Activated CD4-positive, alpha-beta T cell treated with anti-CD3 and anti-CD28 coated beads for 36 hours (primary cell): ENCODE measurements at regions not wholly inside any gene's neighbourhood (a gene's known extent, or its start where the extent isn't known, plus 50 kb on each side); places are given as distances from the start of the nearest gene placed in this dataset.

Source experiments
- ATAC-seq: fragments of 200-7000 bp; cut with Tn5 transposase; one replicate; pipeline ENCODE4 v1.10.0; 2021; ENCODE audit warnings: mild to moderate bottlenecking, moderate library complexity
- CTCF ChIA-PET: fragments of 350-600 bp; sonication (Branson Sonifier 250); formaldehyde crosslinking; loops from one replicate; lab custom pipeline; 2021; ENCODE audit warnings: antibody characterized with exemption; lab: Charles Lee
- POLR2A ChIA-PET: fragments of 350-600 bp; sonication (Branson Sonifier 250); formaldehyde crosslinking; loops from one replicate; lab custom pipeline; 2021; ENCODE audit warnings: antibody characterized with exemption, inconsistent platforms; lab: Charles Lee
- DNase-seq: peaks from one replicate; pipeline ENCODE4 v3.0.0-alpha.2; 2020
- H3K27ac Mint-ChIP-seq: one replicate; pipeline ENCODE4 v1.8.0; 2021; ENCODE audit warnings: mixed read lengths
- H3K27me3 Mint-ChIP-seq: one replicate; pipeline ENCODE4 v1.8.0; 2021; ENCODE audit warnings: mixed read lengths
- H3K36me3 Mint-ChIP-seq: one replicate; pipeline ENCODE4 v1.8.0; 2021; ENCODE audit warnings: low read depth, mixed read lengths
- H3K4me1 Mint-ChIP-seq: one replicate; pipeline ENCODE4 v1.8.0; 2021; ENCODE audit warnings: mixed read lengths
- H3K4me3 Mint-ChIP-seq: one replicate; pipeline ENCODE4 v1.8.0; 2021; ENCODE audit warnings: mild to moderate bottlenecking, moderate library complexity, mixed read lengths
- H3K9me3 Mint-ChIP-seq: one replicate; pipeline ENCODE4 v1.8.0; 2021; ENCODE audit warnings: low read depth, mixed read lengths
- intact Hi-C, 2 experiments: fragments of 100-400 bp; cut with DNase I in 1 of 2; cut with micrococcal nuclease in 1 of 2; formaldehyde crosslinking; loops; one replicate each; pipeline versions ENCODE4 v1.14.2 to v1.15.1; 2022 to 2024; cut with DNase I, micrococcal nuclease

GRCh38 chr3:5732081-5732480 is 544.6 kb downstream of the EDEM1 start:
- H3K4me3 Mint-ChIP-seq: no peak overlapping the region
- H3K9me3 Mint-ChIP-seq: no peaks in the 10 kb centered on the region
- H3K27ac Mint-ChIP-seq: no peak overlapping the region
- no peaks in the 10 kb centered on the region for H3K4me1 Mint-ChIP-seq
- DNase-seq (no peak), ATAC-seq (no peak)
- CTCF ChIA-PET: no interaction called here
- no peaks in the 10 kb centered on the region for H3K36me3 Mint-ChIP-seq
- POLR2A ChIA-PET: no interaction called here
- H3K27me3 Mint-ChIP-seq: no peaks in the 10 kb centered on the region
- intact Hi-C loops: loop anchor here (10.0 kb wide), 2 partner anchors 307 to 497 kb away; no protein-coding TSS in a partner anchor

- CTCF ChIA-PET: no interaction called here
- DNase-seq: no peak
- intact Hi-C loops: loop anchor here (10.0 kb wide), 2 partner anchors 309 to 499 kb away; no protein-coding TSS in a partner anchor
- Mint-ChIP-seq H3K4me1 (no peaks in the 10 kb centered on the region), H3K36me3 (no peaks in the 10 kb centered on the region), H3K27ac (no peak overlapping the region), H3K4me3 (no peak overlapping the region), H3K9me3 (no peaks in the 10 kb centered on the region), H3K27me3 (no peaks in the 10 kb centered on the region)
- no peak for ATAC-seq
- POLR2A ChIA-PET: no interaction called here
Measured at GRCh38 chr3:5733995-5734394, 546.5 kb downstream of the EDEM1 start.

GRCh38 chr3:5735896-5736295 is 548.4 kb downstream of the EDEM1 start:
- POLR2A ChIA-PET: no interaction called here

GRCh38 chr3:5739299-5739935 is 551.9 kb downstream of the EDEM1 start:
- Mint-ChIP-seq H3K27ac (no peak overlapping the region), H3K27me3 (no peaks in the 10 kb centered on the region), H3K4me1 (no peaks in the 10 kb centered on the region), H3K4me3 (no peak overlapping the region), H3K9me3 (no peaks in the 10 kb centered on the region), H3K36me3 (no peaks in the 10 kb centered on the region)
- intact Hi-C loops: loop anchor here (10.0 kb wide), 2 partner anchors 315 to 505 kb away; no protein-coding TSS in a partner anchor
- ATAC-seq: no peak
- CTCF ChIA-PET: no interaction called here
- DNase-seq: no peak
- POLR2A ChIA-PET: no interaction called here

More at GRCh38 chr3:5735896-5736295, 548.4 kb downstream of the EDEM1 start:
- DNase-seq (no peak), ATAC-seq (no peak)
- no peak overlapping the region for H3K4me3 Mint-ChIP-seq
- CTCF ChIA-PET: no interaction called here
- no peaks in the 10 kb centered on the region for H3K9me3 Mint-ChIP-seq
- no peaks in the 10 kb centered on the region for H3K4me1 Mint-ChIP-seq
- intact Hi-C loops: loop anchor here (10.0 kb wide), 2 partner anchors 311 to 501 kb away; no protein-coding TSS in a partner anchor
- no peak overlapping the region for H3K27ac Mint-ChIP-seq
- no peaks in the 10 kb centered on the region for H3K27me3 Mint-ChIP-seq
- no peaks in the 10 kb centered on the region for H3K36me3 Mint-ChIP-seq

- CTCF ChIA-PET: no interaction called here
- Mint-ChIP-seq H3K4me1 (no peaks in the 10 kb centered on the region), H3K4me3 (no peak overlapping the region), H3K27me3 (no peaks in the 10 kb centered on the region), H3K36me3 (no peaks in the 10 kb centered on the region), H3K9me3 (no peaks in the 10 kb centered on the region), H3K27ac (no peak overlapping the region)
- DNase-seq (no peak), ATAC-seq (no peak)
- POLR2A ChIA-PET: no interaction called here
- intact Hi-C loops: loop anchor here (10.0 kb wide), 2 partner anchors 315 to 505 kb away; no protein-coding TSS in a partner anchor
Measured at GRCh38 chr3:5739949-5740348, 552.4 kb downstream of the EDEM1 start.

GRCh38 chr3:5741017-5741416 is 553.5 kb downstream of the EDEM1 start:
- Mint-ChIP-seq H3K36me3 (no peaks in the 10 kb centered on the region), H3K27ac (no peak overlapping the region), H3K4me1 (no peaks in the 10 kb centered on the region), H3K4me3 (no peak overlapping the region), H3K9me3 (no peaks in the 10 kb centered on the region), H3K27me3 (no peaks in the 10 kb centered on the region)
- DNase-seq (no peak), ATAC-seq (no peak)
- CTCF ChIA-PET: no interaction called here
- POLR2A ChIA-PET: no interaction called here
- intact Hi-C loops: no loop called here

- intact Hi-C loops: no loop called here
- no peaks in the 10 kb centered on the region for H3K36me3 Mint-ChIP-seq
- H3K4me1 Mint-ChIP-seq: no peaks in the 10 kb centered on the region
- CTCF ChIA-PET: no interaction called here
- DNase-seq (no peak), ATAC-seq (no peak)
- H3K4me3 Mint-ChIP-seq: no peak overlapping the region
- POLR2A ChIA-PET: no interaction called here
- no peaks in the 10 kb centered on the region for H3K9me3 Mint-ChIP-seq
- no peak overlapping the region for H3K27ac Mint-ChIP-seq
- H3K27me3 Mint-ChIP-seq: peaks cover 4% of the 10 kb centered on the region
Measured at GRCh38 chr3:5750091-5750490, 562.6 kb downstream of the EDEM1 start.

- Mint-ChIP-seq H3K36me3 (no peaks in the 10 kb centered on the region), H3K27ac (no peak overlapping the region), H3K27me3 (peaks cover 4% of the 10 kb centered on the region), H3K4me3 (no peak overlapping the region), H3K4me1 (no peaks in the 10 kb centered on the region), H3K9me3 (no peaks in the 10 kb centered on the region)
- ATAC-seq (no peak), DNase-seq (no peak)
- ChIA-PET CTCF (no interaction called here), POLR2A (no interaction called here)
- intact Hi-C loops: no loop called here
Measured at GRCh38 chr3:5750874-5751640, 563.5 kb downstream of the EDEM1 start.

- ChIA-PET POLR2A (no interaction called here), CTCF (no interaction called here)
- intact Hi-C loops: no loop called here
- Mint-ChIP-seq H3K4me1 (no peaks in the 10 kb centered on the region), H3K4me3 (no peak overlapping the region), H3K36me3 (no peaks in the 10 kb centered on the region), H3K27ac (no peak overlapping the region), H3K27me3 (peaks cover 4% of the 10 kb centered on the region), H3K9me3 (no peaks in the 10 kb centered on the region)
- no peak for ATAC-seq
- no peak for DNase-seq
Measured at GRCh38 chr3:5754602-5755001, 567.1 kb downstream of the EDEM1 start.

GRCh38 chr3:5756443-5756842 is 568.9 kb downstream of the EDEM1 start:
- H3K36me3 Mint-ChIP-seq: no peaks in the 10 kb centered on the region
- no peak overlapping the region for H3K27ac Mint-ChIP-seq
- peaks cover 4% of the 10 kb centered on the region for H3K27me3 Mint-ChIP-seq
- no peak for DNase-seq
- no peak overlapping the region for H3K4me3 Mint-ChIP-seq
- ChIA-PET POLR2A (no interaction called here), CTCF (no interaction called here)
- H3K4me1 Mint-ChIP-seq: no peaks in the 10 kb centered on the region
- ATAC-seq: no peak
- intact Hi-C loops: no loop called here
- H3K9me3 Mint-ChIP-seq: no peaks in the 10 kb centered on the region

- intact Hi-C loops: no loop called here
- Mint-ChIP-seq H3K27me3 (peaks cover 4% of the 10 kb centered on the region), H3K27ac (no peak overlapping the region), H3K4me3 (no peak overlapping the region), H3K36me3 (no peaks in the 10 kb centered on the region), H3K4me1 (no peaks in the 10 kb centered on the region), H3K9me3 (no peaks in the 10 kb centered on the region)
- POLR2A ChIA-PET: no interaction called here
- CTCF ChIA-PET: no interaction called here
- ATAC-seq (no peak), DNase-seq (no peak)
Measured at GRCh38 chr3:5757213-5757804, 569.8 kb downstream of the EDEM1 start.
